ENCODE measurements at regions not wholly inside any gene's neighbourhood (a gene's known extent, or its start where the extent isn't known, plus 50 kb on each side); places are given as distances from the start of the nearest gene placed in this dataset.
"Not testable (repeated sequence)": the region's sequence is repeated elsewhere in the genome, so short reads cannot be mapped to it uniquely, and the experiment has no call there.

GRCh38 chr16:9014389-9014788 is 50.7 kb upstream of the USP7 start:
- no peak for TF ChIP-seq CTCF (IDR thresholded peaks at IDR 0.05; ENCODE audit: low read depth, low read length, missing control alignments)
- H3K4me3 ChIP-seq (replicated peaks; ENCODE audit: low read depth, low read length) = no peak overlapping the region
- DNase-seq (ENCODE audit: extremely low read depth, low read depth) = no peak

- TF ChIP-seq CTCF (IDR thresholded peaks at IDR 0.05; ENCODE audit: low read depth, low read length, missing control alignments) = no peak
- no peak for DNase-seq (ENCODE audit: extremely low read depth, low read depth)
- no peak overlapping the region for H3K4me3 ChIP-seq (replicated peaks; ENCODE audit: low read depth, low read length)
Observed at GRCh38 chr16:9015489-9015888, 51.8 kb upstream of the USP7 start.

GRCh38 chr16:9016005-9016404 is 52.3 kb upstream of the USP7 start:
- DNase-seq (ENCODE audit: extremely low read depth, low read depth) = not testable (repeated sequence)

GRCh38 chr16:9016824-9017223 is 53.1 kb upstream of the USP7 start:
- no peak for DNase-seq (ENCODE audit: extremely low read depth, low read depth)
- no peak for TF ChIP-seq CTCF (IDR thresholded peaks at IDR 0.05; ENCODE audit: low read depth, low read length, missing control alignments)
- H3K4me3 ChIP-seq (replicated peaks; ENCODE audit: low read depth, low read length) = no peak overlapping the region

More at GRCh38 chr16:9016005-9016404, 52.3 kb upstream of the USP7 start:
- H3K4me3 ChIP-seq (replicated peaks; ENCODE audit: low read depth, low read length) = not testable (repeated sequence)

- H3K4me3 ChIP-seq (replicated peaks; ENCODE audit: low read depth, low read length) = no peak overlapping the region
- DNase-seq (ENCODE audit: extremely low read depth, low read depth) = no peak
- no peak for TF ChIP-seq CTCF (IDR thresholded peaks at IDR 0.05; ENCODE audit: low read depth, low read length, missing control alignments)
Observed at GRCh38 chr16:9027070-9027799, 63.5 kb upstream of the USP7 start.

GRCh38 chr16:9028491-9028890 is 63.0 kb upstream of the HAPSTR1 start:
- not testable (repeated sequence) for DNase-seq (ENCODE audit: extremely low read depth, low read depth); H3K4me3 ChIP-seq (replicated peaks; ENCODE audit: low read depth, low read length)

GRCh38 chr16:9031107-9031506 is 60.3 kb upstream of the HAPSTR1 start:
- no peak for DNase-seq (ENCODE audit: extremely low read depth, low read depth)
- no peak for TF ChIP-seq CTCF (IDR thresholded peaks at IDR 0.05; ENCODE audit: low read depth, low read length, missing control alignments)
- no peak overlapping the region for H3K4me3 ChIP-seq (replicated peaks; ENCODE audit: low read depth, low read length)

Measured in HFF-Myc (cell line).